Inflammatory macrophage treated with lipopolysaccharide for 1 hour (primary cell): ENCODE measurements at regions not wholly inside any gene's neighbourhood (a gene's known extent, or its start where the extent isn't known, plus 50 kb on each side); places are given as distances from the start of the nearest gene placed in this dataset.
"Not testable (repeated sequence)": the region's sequence is repeated elsewhere in the genome, so short reads cannot be mapped to it uniquely, and the experiment has no call there.

Experiments used
- DNase-seq, 2 donors: peaks; one replicate each; pipeline ENCODE4 v3.0.0-alpha.2; 2020 to 2022

- no peak for DNase-seq
These were observed 152.3 kb upstream of the PTBP2 start for GRCh38 chr1:96569288-96569687.

- DNase-seq, result no peak
These were observed 141.9 kb upstream of the PTBP2 start for GRCh38 chr1:96579636-96580035.

GRCh38 chr1:96580920-96581319 lies 140.7 kb upstream of the PTBP2 start:
- no peak for DNase-seq

- no peak for DNase-seq
These were observed 139.8 kb upstream of the PTBP2 start for GRCh38 chr1:96581772-96582171.

- DNase-seq, result no peak
These were observed 137.7 kb upstream of the PTBP2 start for GRCh38 chr1:96583903-96584302.

GRCh38 chr1:96587222-96587621 lies 134.4 kb upstream of the PTBP2 start:
- no peak for DNase-seq

- no peak for DNase-seq
These were observed 133.1 kb upstream of the PTBP2 start for GRCh38 chr1:96588416-96588995.

- not testable (repeated sequence) for DNase-seq
These were observed 126.1 kb upstream of the PTBP2 start for GRCh38 chr1:96595530-96595929.

GRCh38 chr1:96596226-96596922 lies 125.2 kb upstream of the PTBP2 start:
- DNase-seq, result peak; percentile 3 to 7

- DNase-seq, result no peak
These were observed 124.4 kb upstream of the PTBP2 start for GRCh38 chr1:96597218-96597617.

- DNase-seq, result no peak
These were observed 123.0 kb upstream of the PTBP2 start for GRCh38 chr1:96598416-96599168.

- not testable (repeated sequence) for DNase-seq
These were observed 117.0 kb upstream of the PTBP2 start for GRCh38 chr1:96604620-96605019.

- DNase-seq, result not testable (repeated sequence)
These were observed 104.2 kb upstream of the PTBP2 start for GRCh38 chr1:96617375-96617774.

GRCh38 chr1:96632045-96632664 lies 89.4 kb upstream of the PTBP2 start:
- no peak for DNase-seq

GRCh38 chr1:96633695-96634094 lies 87.9 kb upstream of the PTBP2 start:
- DNase-seq, result no peak

- DNase-seq, result no peak
These were observed 86.7 kb upstream of the PTBP2 start for GRCh38 chr1:96634883-96635282.

GRCh38 chr1:96641282-96641681 lies 80.3 kb upstream of the PTBP2 start:
- no peak for DNase-seq

- DNase-seq, result no peak
These were observed 78.1 kb upstream of the PTBP2 start for GRCh38 chr1:96643519-96643918.

GRCh38 chr1:96649301-96649700 lies 72.3 kb upstream of the PTBP2 start:
- no peak for DNase-seq

- no peak for DNase-seq
These were observed 70.1 kb upstream of the PTBP2 start for GRCh38 chr1:96651517-96651916.

GRCh38 chr1:96660051-96660450 lies 61.5 kb upstream of the PTBP2 start:
- DNase-seq, result no peak

- no peak for DNase-seq
These were observed 61.1 kb upstream of the PTBP2 start for GRCh38 chr1:96660503-96660902.
